Chondrocyte (in vitro differentiated cells): ENCODE measurements at regions not wholly inside any gene's neighbourhood (a gene's known extent, or its start where the extent isn't known, plus 50 kb on each side); places are given as distances from the start of the nearest gene placed in this dataset.

ENCODE experiments used
- DNase-seq: peaks from one replicate; pipeline ENCODE4 v3.0.0; 2021; ENCODE audit warnings: mixed read lengths, low spot score
- H3K27ac Mint-ChIP-seq: one replicate; pipeline ENCODE4 v1.8.0; 2021; ENCODE audit warnings: mild to moderate bottlenecking, moderate library complexity, mixed read lengths; ENCODE audit not compliant: unreplicated experiment
- H3K27me3 Mint-ChIP-seq: 2 replicates; pipeline ENCODE4 v1.8.0; 2021; ENCODE audit warnings: low read depth, mixed read lengths
- H3K36me3 Mint-ChIP-seq: 2 replicates; pipeline ENCODE4 v1.8.0; 2021; ENCODE audit warnings: low read depth, mixed read lengths
- H3K4me1 Mint-ChIP-seq: 2 replicates; pipeline ENCODE4 v1.8.0; 2021; ENCODE audit warnings: low read depth, mild to moderate bottlenecking, mixed read lengths
- H3K4me3 Mint-ChIP-seq: one replicate; pipeline ENCODE4 v1.8.0; 2021; ENCODE audit warnings: mild to moderate bottlenecking, moderate library complexity, mixed read lengths; ENCODE audit not compliant: unreplicated experiment
- H3K9me3 Mint-ChIP-seq: 2 replicates; pipeline ENCODE4 v1.8.0; 2021; ENCODE audit warnings: low read depth, mixed read lengths
- TF ChIP-seq, protein P1 (sequence below): fragments of 200-600 bp; sonication (generic); IDR thresholded peaks from 2 replicates; pipeline ENCODE4 v1.5.0; 2021; ENCODE audit warnings: antibody characterized with exemption, mild to moderate bottlenecking, moderate library complexity

GRCh38 chr2:76188334-76189008 is 477.8 kb upstream of the GCFC2 start:
- no peak for DNase-seq
- Mint-ChIP-seq H3K4me3 (no peak overlapping the region), H3K4me1 (no peaks in the 10 kb centered on the region), H3K36me3 (no peaks in the 10 kb centered on the region), H3K27ac (no peak overlapping the region), H3K27me3 (peaks cover 17% of the 10 kb centered on the region), H3K9me3 (no peaks in the 10 kb centered on the region)
- TF ChIP-seq, protein P1, sequence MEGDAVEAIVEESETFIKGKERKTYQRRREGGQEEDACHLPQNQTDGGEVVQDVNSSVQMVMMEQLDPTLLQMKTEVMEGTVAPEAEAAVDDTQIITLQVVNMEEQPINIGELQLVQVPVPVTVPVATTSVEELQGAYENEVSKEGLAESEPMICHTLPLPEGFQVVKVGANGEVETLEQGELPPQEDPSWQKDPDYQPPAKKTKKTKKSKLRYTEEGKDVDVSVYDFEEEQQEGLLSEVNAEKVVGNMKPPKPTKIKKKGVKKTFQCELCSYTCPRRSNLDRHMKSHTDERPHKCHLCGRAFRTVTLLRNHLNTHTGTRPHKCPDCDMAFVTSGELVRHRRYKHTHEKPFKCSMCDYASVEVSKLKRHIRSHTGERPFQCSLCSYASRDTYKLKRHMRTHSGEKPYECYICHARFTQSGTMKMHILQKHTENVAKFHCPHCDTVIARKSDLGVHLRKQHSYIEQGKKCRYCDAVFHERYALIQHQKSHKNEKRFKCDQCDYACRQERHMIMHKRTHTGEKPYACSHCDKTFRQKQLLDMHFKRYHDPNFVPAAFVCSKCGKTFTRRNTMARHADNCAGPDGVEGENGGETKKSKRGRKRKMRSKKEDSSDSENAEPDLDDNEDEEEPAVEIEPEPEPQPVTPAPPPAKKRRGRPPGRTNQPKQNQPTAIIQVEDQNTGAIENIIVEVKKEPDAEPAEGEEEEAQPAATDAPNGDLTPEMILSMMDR, result no peak

GRCh38 chr2:76187415-76187814 is 476.7 kb upstream of the GCFC2 start:
- Mint-ChIP-seq H3K4me1 (no peaks in the 10 kb centered on the region), H3K9me3 (no peaks in the 10 kb centered on the region), H3K27ac (no peak overlapping the region), H3K27me3 (peaks cover 15% of the 10 kb centered on the region), H3K4me3 (no peak overlapping the region), H3K36me3 (no peaks in the 10 kb centered on the region)
- TF ChIP-seq, protein P1, result no peak
- no peak for DNase-seq

GRCh38 chr2:76180676-76181075 is 470.0 kb upstream of the GCFC2 start:
- Mint-ChIP-seq H3K36me3 (no peaks in the 10 kb centered on the region), H3K27ac (no peak overlapping the region), H3K27me3 (no peaks in the 10 kb centered on the region), H3K4me1 (no peaks in the 10 kb centered on the region), H3K9me3 (peaks cover 27% of the 10 kb centered on the region), H3K4me3 (no peak overlapping the region)
- TF ChIP-seq, protein P1, result no peak
- no peak for DNase-seq

- TF ChIP-seq, protein P1, result no peak
- Mint-ChIP-seq H3K9me3 (peaks cover 45% of the 10 kb centered on the region), H3K27me3 (no peaks in the 10 kb centered on the region), H3K36me3 (no peaks in the 10 kb centered on the region), H3K4me3 (no peak overlapping the region), H3K4me1 (no peaks in the 10 kb centered on the region), H3K27ac (no peak overlapping the region)
- DNase-seq, result no peak
These were observed 467.9 kb upstream of the GCFC2 start for GRCh38 chr2:76178610-76179009.

GRCh38 chr2:76175295-76175694 is 464.6 kb upstream of the GCFC2 start:
- no peak overlapping the region for H3K4me3 Mint-ChIP-seq
- no peaks in the 10 kb centered on the region for H3K4me1 Mint-ChIP-seq
- TF ChIP-seq, protein P1, result no peak
- peaks cover 54% of the 10 kb centered on the region for H3K9me3 Mint-ChIP-seq
- no peaks in the 10 kb centered on the region for H3K27me3 Mint-ChIP-seq
- DNase-seq, result no peak
- no peak overlapping the region for H3K27ac Mint-ChIP-seq
- no peaks in the 10 kb centered on the region for H3K36me3 Mint-ChIP-seq
